GM10248 (cell line): ENCODE measurements at regions not wholly inside any gene's neighbourhood (a gene's known extent, or its start where the extent isn't known, plus 50 kb on each side); places are given as distances from the start of the nearest gene placed in this dataset.
"Not testable (repeated sequence)": the region's sequence is repeated elsewhere in the genome, so short reads cannot be mapped to it uniquely, and the experiment has no call there.

Source experiments
- CTCF ChIA-PET: fragments of 300-600 bp; sonication (Branson Sonifier 250); formaldehyde crosslinking; extraction: SDS; loops from one replicate; lab custom pipeline; 2021; ENCODE audit warnings: antibody characterized with exemption; lab: Yijun Ruan, JAX
- POLR2A ChIA-PET: fragments of 350-650 bp; sonication (Branson Sonifier 250); formaldehyde crosslinking; extraction: SDS; loops from one replicate; lab custom pipeline; 2020; ENCODE audit warnings: antibody characterized with exemption; lab: Yijun Ruan, JAX
- DNase-seq: peaks from one replicate; pipeline ENCODE4 v3.0.0; 2012; ENCODE audit errors: extremely low spot score
- TF ChIP-seq, protein P1 (sequence below): IDR thresholded peaks from 2 replicates; pipeline ENCODE4 v1.5.1; 2012; ENCODE audit warnings: mild to moderate bottlenecking, low read depth; ENCODE audit errors: extremely low read depth, missing control alignments, control extremely low read depth

DNA sequence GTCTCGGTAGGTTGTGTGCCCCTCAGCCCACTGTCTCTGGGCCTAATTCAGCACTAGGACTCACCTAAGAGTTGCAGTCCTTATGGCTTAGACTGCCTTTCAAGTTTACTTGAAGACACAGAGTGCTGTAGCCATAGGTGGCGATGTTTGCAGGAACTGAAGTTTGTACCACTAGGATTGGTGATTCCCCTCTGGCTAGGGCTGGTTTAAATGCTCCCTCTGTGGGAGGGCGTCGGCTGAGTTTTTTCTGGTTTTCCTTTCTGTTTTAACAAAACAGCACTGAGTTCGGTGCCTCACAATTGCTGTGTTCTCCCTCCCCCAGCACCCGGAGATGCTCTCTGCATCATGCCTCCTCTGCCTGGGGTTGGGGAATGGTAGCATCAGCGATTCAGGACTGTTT is 480.9 kb downstream of the PCDH11X start:
- POLR2A ChIA-PET, result no interaction called here
- CTCF ChIA-PET, result no interaction called here
- DNase-seq, result no peak
- TF ChIP-seq, protein P1, sequence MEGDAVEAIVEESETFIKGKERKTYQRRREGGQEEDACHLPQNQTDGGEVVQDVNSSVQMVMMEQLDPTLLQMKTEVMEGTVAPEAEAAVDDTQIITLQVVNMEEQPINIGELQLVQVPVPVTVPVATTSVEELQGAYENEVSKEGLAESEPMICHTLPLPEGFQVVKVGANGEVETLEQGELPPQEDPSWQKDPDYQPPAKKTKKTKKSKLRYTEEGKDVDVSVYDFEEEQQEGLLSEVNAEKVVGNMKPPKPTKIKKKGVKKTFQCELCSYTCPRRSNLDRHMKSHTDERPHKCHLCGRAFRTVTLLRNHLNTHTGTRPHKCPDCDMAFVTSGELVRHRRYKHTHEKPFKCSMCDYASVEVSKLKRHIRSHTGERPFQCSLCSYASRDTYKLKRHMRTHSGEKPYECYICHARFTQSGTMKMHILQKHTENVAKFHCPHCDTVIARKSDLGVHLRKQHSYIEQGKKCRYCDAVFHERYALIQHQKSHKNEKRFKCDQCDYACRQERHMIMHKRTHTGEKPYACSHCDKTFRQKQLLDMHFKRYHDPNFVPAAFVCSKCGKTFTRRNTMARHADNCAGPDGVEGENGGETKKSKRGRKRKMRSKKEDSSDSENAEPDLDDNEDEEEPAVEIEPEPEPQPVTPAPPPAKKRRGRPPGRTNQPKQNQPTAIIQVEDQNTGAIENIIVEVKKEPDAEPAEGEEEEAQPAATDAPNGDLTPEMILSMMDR, result no peak

DNA sequence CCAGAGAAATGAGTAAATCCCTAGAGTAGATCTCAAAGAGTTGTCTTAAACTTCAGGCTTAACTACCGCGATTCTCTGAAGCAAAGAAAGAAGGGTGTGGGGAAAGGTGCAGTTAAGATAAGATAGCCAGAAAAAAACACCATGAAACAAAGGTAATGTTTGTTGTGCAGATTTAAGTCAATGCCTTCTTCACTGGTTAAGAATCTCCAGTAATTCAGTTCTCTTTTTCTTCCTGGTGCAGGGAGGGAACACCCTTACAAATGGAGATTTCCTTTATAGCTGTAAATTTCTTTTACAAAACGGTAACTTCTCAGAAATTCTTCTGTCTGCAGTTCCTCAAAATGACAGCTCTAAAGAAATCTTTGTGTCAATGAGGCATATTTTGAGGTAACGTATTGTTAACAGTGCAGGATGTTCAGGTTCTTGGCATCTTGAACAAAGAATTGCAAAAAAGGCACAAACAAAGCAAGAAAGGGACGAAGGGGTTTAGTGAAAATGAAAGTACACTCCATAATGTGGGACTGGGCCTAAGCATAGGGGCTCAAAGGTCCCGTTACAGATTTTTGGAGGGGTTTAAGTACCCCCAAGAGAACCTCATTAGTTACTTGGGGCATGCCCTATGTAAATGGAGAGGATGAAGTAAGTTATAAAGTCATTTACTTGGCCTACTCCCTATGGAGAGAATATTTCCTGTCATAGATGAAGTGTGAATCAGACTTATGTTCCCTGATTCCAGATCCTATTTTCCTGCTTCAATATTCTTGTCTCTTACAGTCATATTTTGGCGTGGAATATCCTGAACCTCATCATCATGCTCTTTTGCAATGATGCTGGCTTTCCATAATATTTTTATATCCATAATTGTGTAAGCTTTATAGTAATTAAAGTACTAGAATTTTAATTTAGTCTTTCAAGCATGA is 492.0 kb downstream of the PCDH11X start:
- TF ChIP-seq, protein P1, result no peak
- ChIA-PET CTCF (no interaction called here), POLR2A (no interaction called here)
- no peak for DNase-seq

DNA sequence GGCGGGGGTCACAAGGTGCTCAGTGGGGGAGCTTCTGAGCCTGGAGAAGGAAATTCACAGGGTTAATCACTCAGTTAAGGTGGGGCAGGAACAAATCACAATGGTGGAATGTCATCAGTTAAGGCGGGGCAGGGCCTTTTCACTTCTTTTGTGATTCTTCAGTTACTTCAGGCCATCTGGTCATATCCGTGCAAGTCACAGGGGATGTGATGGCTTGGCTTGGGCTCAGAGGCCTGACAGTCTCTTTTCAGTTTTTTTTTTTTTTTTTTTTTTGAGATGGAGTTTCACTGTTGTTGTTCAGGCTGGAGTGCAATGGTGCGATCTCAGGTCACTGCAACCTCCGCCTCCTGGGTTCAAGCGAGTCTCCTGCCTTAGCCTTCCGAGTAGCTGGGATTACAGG is 499.4 kb downstream of the PCDH11X start:
- POLR2A ChIA-PET, DNase-seq, CTCF ChIA-PET: not testable (repeated sequence)

DNA sequence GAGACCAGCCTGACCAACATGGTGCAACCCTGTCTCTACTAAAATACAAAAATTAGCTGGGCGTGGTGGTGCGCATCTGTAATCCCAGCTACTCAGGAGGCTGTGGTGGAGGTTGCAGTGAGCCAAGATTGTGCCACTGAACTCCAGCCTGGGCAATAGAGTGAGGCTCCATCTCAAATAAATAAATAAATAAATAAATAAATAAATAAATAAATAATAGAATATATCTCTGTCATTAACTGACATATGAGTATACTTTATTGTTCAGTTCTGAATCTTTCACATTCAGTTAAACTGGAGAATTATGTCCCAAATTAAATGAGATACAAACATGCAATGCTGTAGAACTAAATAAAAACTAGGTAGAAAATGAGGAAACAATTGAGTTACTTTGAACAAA is 501.2 kb downstream of the PCDH11X start:
- DNase-seq, POLR2A ChIA-PET, CTCF ChIA-PET: not testable (repeated sequence)

DNA sequence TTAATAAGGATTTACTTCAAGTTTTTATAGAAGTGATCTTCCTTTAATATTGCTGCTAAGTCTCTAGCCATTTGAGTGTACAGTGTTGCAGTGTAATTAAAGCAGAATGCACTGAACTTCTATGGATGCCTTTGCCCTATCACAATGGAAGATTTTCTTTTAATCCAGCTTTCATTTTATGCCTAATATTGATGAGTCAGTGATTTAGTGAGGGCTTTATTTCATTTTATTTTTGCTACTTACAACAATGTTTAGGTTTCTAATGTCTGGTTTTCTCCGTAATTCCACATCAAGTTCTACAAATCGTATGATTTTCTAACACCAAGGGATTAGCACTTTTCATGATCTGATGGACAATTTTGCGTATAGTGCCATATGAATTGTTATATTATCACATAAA is 504.1 kb downstream of the PCDH11X start:
- TF ChIP-seq, protein P1, result no peak
- ChIA-PET CTCF (no interaction called here), POLR2A (no interaction called here)
- DNase-seq, result no peak

DNA sequence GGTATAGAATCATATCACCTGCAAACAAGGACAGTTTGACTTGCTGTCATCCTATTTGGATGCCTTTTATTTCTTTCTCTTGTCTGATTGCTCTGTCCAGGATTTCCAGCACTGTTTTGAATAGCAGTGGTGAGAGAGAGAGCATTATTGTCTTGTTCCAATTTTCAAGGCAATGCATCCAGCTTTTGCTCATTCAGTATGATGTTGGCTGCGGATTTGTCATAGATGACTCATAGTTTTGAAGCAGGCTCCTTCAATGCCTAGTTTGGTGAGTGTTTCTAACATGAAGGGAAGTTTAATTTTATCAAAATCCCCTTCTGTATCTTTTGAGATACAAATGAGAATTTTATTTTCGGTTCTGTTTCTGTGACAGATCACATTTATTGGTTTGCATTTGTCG is 518.9 kb downstream of the PCDH11X start:
- DNase-seq, CTCF ChIA-PET, POLR2A ChIA-PET: not testable (repeated sequence)

DNA sequence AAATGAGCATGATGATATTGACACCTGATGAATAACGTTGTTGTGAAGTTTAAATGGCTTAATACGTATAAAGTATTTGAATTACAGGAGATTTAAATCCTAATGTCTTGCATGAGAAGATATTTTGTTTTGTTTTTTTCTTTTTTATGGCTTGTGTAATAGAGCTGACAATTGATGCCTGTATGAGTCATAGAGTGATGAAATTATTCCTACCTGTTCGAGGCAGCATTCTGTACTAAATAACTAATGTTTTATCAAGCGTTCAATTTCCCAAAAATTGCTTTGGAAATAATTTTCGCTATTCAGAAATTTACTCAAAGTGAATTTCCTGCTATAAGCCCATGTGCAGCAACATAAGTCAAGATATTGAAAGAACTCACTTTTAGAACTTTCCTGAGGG is 554.0 kb downstream of the PCDH11X start:
- POLR2A ChIA-PET, DNase-seq, CTCF ChIA-PET: not testable (repeated sequence)

DNA sequence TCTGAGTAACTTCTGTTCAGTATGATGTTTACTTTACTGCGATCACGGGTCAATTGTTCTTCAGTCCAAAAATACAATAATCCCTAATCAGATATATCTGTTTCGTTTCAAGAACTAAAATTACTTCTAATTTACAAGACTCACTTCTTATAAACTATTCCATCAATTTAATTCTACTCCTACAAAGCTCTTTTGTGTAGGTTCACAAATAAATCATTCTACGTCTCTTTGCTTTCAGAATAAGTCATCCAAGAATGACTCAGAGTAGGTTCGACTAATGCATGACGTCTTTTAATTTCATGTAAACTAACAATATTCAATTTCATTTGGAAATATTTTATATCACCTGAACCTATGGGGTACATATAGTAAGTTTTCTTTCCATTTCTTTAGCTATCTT is 571.9 kb downstream of the PCDH11X start:
- CTCF ChIA-PET, result interaction anchor here (1.0 kb wide), 1 partner anchor 10 kb away, joined by 3 read pairs; no protein-coding TSS in a partner anchor
- DNase-seq, POLR2A ChIA-PET: not testable (repeated sequence)

DNA sequence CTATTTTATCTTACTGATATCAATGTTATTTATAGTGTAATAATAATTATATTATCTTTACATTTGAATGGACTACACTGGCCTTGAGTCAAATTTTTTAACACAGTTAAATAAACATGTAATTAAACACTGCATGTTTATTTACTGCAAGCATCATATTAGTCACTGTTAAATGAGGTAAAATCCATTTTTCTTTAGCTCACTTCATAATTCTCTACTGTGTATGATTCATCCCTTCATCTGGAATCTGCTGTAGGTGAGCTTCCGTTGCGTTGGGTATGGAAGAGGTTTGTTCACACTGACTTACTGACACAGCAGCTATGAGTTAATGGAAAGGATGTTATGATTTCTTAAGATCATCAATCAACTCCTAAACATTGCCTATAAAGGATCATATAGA is 572.3 kb downstream of the PCDH11X start:
- CTCF ChIA-PET, result interaction anchor here (1.0 kb wide), 1 partner anchor 11 kb away, joined by 3 read pairs; no protein-coding TSS in a partner anchor
- TF ChIP-seq, protein P1, result no peak

More for the DNA sequence above, 572.3 kb downstream of the PCDH11X start:
- DNase-seq, result no peak
- POLR2A ChIA-PET, result no interaction called here
